HG03175 (cell line): ENCODE measurements at regions not wholly inside any gene's neighbourhood (a gene's known extent, or its start where the extent isn't known, plus 50 kb on each side); places are given as distances from the start of the nearest gene placed in this dataset.

Experiments used
- ATAC-seq: cut with Tn5 transposase; IDR thresholded peaks from one replicate; pipeline ENCODE4 v1.9.1; 2021; ENCODE audit warnings: mild to moderate bottlenecking, moderate library complexity; ENCODE audit not compliant: unreplicated experiment

DNA sequence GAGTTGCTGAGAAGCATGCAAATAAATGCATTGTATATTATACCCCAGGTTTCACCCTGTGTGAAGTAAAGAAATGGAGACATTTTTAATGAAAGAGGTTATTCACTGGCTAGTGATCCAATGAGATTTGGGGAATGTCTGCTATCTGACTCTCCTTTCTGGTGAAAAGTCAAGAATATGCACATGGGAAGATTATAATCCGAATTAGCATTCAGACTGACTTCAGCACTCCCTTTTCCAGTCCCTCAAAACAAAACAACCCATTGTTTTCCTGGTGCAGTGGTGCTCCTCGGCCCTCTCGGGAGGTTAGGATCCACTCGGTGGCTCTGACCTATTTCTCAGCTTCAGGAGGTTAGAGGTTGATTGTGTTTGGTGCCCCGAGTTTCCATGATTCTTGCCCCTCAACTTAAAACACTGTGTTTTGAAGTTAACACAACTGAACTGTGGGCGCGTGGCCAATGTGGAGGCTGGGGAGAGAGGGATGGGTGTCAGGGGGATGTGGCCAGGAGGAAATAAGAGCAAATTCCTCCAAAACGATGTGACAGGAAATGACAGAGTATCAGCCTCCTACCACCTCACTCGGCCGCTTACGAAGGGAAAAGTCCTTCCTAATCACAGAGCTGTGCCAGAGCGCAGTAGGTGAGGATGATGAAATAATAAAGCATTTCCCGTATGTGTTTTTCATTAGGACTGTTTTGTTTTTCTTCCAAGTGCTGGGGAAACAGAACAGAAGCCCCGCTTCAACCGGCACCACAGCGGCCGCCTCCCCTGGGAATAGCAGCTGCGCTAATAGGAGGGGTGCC is 440.1 kb downstream of the MTX2 start:
- no peak for ATAC-seq

DNA sequence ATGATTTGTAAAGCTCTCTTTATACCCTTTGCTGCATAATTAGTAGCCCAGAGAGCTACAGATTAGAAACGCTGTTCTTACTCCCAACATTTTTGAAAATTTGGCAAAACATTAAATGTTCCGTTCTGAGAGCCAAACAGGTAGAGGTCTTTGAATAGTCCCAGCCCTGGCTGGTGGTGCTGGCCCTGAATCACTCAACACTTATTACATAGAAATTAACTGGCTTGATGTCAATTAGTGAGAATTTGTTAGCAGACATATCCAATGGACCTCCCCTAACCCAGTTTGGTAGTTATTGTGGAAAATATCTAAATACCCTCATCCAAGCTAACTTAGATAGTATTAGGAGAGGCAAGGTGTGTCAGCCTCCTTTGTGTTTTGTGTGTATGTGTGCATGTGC is 440.7 kb downstream of the MTX2 start:
- ATAC-seq, result no peak

- ATAC-seq, result no peak
Measured at GRCh38 chr2:176710657-176711186, 441.5 kb downstream of the MTX2 start.

DNA sequence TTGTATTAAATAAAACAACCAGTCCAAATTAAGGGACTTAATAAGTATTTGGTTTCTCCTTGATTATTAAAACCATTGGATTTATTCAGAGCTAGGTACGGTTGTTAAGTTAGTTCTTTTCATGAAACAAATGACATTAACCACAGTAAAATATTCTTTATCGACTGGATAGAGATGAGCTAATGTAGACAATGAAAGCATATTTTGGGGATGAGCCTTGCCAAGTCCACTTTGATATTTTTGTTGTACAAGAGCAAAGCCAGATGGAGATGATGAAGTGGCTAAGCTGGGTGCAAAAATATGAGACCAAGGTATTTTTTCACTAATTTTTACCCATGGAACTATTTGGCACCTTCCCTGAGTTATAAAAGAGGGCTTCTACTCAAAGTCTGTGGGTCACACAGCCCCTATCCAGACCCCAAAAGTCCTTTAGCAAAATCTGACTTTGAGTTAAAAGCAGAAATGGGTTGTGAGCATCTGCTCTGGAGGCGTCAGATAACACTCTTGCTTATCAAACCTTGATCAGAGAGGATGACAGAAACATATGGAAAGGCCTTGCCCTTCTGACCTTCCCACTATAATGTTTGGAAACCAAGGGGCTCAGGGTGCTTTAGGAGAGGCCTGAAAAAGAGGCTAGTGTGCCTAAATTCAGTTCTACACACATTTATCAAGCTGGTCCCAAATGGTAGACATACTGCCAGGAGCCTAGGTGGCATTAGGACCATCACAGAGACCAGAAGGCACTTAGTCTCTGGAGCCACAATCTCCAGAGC is 456.8 kb downstream of the MTX2 start:
- no peak for ATAC-seq

DNA sequence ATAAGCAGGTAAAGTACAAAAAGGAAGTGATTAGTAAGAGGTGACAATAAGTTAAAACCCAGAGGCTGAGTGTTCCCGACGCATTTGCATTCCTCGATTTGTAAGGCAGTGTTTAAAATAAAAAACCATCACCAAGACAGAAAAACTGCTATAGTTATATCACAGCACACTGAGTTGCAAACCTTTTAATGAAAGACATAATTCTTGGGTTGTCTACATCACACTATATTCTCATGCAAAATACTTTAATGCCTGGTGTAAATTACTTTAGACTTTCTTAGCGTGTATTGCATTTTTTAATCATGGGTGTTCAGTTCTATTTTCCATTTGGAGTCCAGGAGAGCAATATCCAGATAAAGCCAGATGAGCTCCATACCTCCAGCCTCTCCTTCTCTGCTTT is 458.5 kb downstream of the MTX2 start:
- ATAC-seq, result no peak

DNA sequence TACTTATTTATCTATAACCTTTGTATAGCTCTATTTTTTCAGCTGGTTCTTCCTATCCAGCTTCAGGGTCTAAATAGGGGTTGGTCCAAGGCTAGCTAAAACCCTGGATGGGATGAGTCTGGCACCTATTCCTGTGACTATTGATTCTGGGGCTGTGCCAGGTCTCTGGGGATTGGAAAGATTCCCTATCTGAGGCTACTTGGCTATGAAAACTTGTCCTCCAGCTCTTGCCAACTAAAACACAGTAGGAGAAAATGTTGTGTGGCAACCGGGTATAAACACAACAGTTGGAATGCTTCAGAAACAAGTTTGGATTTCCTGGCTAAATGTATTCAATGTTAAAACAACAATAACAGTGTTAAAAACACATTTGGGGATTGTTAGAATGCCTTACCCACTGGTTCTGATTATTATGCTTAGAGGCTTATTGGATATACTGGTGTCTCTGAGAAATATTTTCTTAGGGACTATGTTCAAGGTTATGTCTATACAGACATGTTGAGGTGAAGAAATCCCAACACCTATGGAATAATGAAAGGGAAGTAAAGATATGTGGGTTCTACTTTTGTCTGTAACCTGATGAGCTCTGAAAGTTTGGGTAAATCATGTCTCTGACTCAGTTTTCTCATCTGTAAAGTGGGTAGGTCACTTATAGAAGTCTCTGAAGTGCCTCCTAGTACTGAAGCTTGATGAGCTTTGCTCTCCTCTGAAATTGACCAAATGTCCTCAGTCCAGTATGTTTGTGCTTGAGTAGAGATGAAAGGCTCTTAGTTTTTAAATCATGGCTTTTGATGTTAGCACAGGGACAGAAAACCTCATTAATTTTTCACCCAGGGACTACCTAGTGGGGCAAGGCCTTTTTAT is 460.7 kb downstream of the MTX2 start:
- ATAC-seq, result no peak

DNA sequence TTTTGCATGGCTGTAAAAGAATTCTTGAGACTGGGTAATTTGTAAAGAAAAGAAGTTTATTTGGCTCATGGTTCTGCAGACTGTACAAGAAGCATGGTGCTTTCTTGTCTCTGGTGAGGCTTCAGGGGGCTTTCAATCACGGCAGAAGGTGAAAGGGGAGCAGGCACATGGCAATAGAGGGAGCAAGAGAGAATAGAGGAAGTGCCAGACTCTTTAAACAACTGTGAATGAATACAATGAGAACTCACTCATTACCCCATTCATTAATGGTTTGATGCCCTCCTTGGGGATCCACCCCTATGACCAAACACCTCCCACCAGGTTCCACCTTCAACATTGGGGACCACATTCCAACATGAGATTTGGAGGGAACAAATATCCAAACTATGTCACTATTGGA is 463.5 kb downstream of the MTX2 start:
- no peak for ATAC-seq

DNA sequence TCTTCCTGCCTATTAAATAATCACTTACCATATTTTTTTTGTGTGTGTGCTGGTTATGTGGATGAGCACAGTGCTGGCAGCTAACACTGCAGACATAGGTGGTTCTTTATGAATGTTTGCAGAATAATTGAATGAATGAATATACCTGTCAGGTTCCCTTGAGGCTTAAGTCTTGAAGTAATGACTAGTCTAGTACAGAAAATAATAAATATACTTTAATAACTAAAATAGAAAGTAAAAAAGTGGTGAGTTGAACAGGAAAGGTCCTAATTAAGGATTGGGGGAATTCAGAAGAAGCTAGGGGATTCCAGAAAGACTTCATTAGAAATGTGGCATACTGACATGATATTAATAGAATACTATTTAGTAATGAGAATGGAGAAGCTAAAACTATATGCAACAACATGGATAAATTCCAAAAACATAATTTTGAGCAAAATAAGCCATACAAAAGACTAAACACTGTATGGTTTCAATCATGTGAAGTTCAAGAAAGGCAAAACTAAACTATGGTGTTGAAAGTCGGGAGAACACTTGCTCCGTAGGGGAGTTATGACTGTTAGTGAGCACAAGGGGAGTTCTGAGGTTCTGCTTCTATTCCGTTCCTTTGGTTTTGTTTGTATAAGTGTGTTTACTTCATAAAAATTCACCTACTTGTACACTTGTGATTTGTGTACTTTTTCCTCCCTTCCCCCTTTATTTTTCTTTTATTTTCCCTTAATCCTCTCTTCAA is 464.6 kb downstream of the MTX2 start:
- no peak for ATAC-seq

- ATAC-seq, result no peak
Measured at GRCh38 chr2:176734868-176735267, 465.6 kb downstream of the MTX2 start.

DNA sequence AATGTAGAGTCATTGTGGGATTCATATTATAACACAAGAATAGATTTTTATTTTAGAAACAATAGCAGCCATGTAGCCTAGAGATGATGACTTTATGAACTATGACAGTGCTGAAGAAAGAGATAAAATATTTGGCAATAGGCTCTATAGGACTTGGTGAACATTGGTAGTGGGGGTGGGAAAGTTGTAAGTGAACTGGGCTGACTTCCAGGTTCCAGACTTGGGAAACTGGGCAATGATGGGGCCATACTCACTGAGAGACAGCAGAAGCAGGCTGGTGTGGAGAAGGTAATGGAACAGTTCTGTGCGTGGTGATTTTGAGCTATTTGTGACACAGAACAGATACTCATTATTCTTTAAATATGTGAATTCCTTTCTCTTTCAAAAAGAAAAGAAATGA is 470.3 kb upstream of the HNRNPA3 start:
- ATAC-seq, result no peak

- ATAC-seq, result no peak
Measured at GRCh38 chr2:176743671-176744070, 468.9 kb upstream of the HNRNPA3 start.

DNA sequence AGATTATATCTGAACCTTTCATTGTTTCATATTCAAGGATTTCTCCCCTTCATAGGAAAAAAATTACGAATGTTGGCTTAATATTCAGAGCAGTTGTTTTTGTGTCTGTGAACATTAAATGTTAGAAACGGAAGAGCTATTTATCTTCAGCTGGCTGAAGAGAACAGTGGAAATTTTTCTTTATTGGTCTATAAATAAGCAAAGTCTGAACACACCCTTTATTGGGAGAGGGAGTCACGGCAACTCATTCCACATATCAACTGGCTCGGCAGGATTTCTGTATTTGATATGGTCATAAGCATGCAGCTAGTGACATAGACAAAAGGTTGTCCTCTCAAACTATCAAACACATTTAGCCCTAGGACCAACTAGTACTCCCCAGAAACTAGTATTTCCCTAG is 468.4 kb upstream of the HNRNPA3 start:
- ATAC-seq, result no peak

DNA sequence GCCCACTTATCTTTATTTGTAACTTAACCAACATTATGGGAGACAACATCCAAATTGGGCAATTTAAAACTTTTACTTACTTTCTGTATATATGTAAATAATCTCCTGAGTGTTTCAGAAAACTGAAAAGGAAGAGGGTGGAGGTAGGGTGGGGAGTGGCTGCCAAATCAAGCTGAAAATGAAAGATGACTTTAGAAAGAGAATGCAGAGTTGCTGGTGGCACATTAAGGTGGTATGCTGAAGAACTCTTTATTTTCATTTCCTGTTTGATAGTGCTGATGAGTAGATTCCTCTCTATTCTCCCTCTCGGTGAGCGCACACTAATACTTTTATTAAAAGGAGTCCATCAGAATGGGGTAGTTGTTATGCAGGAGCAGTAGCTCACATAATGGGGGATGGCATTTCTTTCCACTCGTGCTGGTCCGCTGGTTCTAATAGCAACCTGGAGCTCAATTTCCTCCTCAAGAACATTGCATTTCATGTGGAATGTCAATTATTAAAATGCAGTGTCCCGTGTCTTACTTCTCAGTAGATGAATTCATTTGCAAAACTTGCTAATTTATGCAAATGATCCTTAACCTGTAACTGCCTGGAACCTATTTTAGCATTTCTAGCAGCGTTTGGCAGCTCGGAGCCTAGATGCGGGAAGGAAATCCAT is 466.9 kb upstream of the HNRNPA3 start:
- ATAC-seq, result peak; percentile 79

GRCh38 chr2:176746411-176746810 is 466.2 kb upstream of the HNRNPA3 start:
- ATAC-seq, result no peak

DNA sequence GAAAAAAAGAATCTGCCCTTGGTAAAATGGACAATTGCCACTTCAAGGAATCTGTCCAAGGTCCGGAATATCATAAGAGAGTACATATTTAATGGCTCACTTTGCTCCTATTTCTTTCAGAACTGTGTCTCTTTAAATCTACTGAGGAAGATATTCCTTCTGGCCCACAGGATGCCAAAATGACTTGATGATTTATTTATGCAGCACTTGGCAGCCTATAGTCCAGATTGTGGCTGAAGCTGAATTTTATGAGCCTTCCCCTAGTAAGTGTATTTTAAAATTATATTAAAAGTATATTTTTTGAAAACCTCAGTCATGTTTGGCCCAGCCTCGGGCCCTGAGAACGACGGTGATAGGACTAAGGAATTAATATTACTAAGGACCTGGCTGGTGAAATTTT is 465.1 kb upstream of the HNRNPA3 start:
- no peak for ATAC-seq

GRCh38 chr2:176747928-176748327 is 464.7 kb upstream of the HNRNPA3 start:
- no peak for ATAC-seq

- no peak for ATAC-seq
Measured at GRCh38 chr2:176748662-176749061, 463.9 kb upstream of the HNRNPA3 start.

DNA sequence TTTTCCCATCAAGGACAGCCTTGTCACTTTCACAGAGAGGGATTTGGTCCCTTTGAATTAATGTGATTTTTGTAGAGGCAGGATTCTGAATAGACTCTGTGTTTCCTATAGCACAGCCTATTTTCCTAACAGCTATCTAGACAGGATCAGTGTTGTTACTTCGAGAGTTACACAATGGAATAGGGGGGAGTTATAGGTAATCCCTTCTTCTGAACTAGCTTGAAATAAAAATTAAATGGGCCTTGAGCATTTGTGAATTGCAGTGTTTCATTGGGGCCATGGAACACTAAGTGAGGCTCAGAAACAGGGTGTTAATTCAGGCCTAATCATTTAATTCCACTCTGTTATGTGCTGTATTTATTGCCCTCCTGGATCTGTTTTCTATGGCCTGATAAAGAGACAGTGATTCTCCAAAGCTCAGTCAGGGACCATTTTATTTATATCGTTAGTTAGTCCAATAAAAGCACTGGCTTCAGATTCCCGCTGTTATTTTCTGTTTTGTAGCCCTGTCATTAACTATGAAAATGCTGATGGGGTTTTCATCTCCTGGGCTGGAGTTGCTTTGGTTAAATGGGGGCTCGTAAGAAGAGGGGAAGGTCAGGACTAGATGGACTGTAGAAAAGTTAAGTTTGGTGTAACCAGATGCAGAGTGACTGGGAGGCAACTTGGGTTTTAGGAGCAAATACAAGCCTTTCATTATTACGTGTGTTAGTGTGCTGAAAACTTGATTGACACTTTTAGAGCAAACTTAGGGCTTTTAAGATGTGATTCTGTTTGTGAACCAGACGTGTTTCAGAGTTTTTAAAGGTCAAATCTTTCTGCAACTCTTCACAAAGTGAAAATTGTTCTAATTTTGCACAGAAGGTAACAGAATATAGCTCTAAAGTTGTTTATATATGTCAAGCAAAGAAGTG is 461.0 kb upstream of the HNRNPA3 start:
- ATAC-seq, result no peak

DNA sequence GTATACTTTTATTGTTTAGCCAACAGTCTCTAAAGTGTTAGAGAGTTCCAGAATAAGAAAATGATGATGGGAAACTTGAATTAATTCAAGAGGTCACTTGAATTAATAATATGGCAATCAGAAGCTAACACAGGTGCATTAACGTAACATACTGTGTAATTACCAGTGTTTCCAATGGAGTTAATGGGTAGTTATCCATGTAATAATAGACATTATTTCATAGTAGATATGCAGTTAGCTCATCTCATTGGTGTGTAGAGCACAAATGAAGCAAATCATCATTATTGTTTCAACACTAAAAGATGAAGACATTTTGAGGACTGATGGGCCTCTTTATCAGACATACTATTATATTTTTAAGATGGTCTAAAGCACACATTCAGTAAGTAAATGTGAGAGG is 460.3 kb upstream of the HNRNPA3 start:
- ATAC-seq, result no peak
